Neuronal stem cell (in vitro differentiated cells): ENCODE measurements at regions not wholly inside any gene's neighbourhood (a gene's known extent, or its start where the extent isn't known, plus 50 kb on each side); places are given as distances from the start of the nearest gene placed in this dataset.
A peak's percentile ranks its signal among the peaks of the same experiment; 100 is the strongest.

Experiments
- DNase-seq: peaks from one replicate; pipeline ENCODE4 v3.0.0-alpha.2; 2013; ENCODE audit warnings: low spot score
- H2AFZ ChIP-seq: one replicate; pipeline ENCODE4 v1.6.1; 2013; ENCODE audit warnings: mild to moderate bottlenecking, low read length, inconsistent platforms
- H2AK5ac ChIP-seq: 2 replicates; pipeline ENCODE4 v1.6.1; 2013; ENCODE audit warnings: low read depth, mild to moderate bottlenecking, inconsistent platforms, low read length, moderate library complexity, mixed read lengths
- H2BK120ac ChIP-seq: 2 replicates; pipeline ENCODE4 v1.6.1; 2013; ENCODE audit warnings: low read depth, mild to moderate bottlenecking, inconsistent platforms, low read length, moderate library complexity, mixed read lengths
- H2BK12ac ChIP-seq: one replicate; pipeline ENCODE4 v1.6.1; 2013; ENCODE audit warnings: low read length, inconsistent platforms
- H2BK15ac ChIP-seq: 2 replicates; pipeline ENCODE4 v1.6.1; 2013; ENCODE audit warnings: mild to moderate bottlenecking, low read length, inconsistent platforms, mixed read lengths
- H2BK5ac ChIP-seq: one replicate; pipeline ENCODE4 v1.6.1; 2013; ENCODE audit warnings: inconsistent platforms, mild to moderate bottlenecking, low read length, moderate library complexity
- H3K14ac ChIP-seq: one replicate; pipeline ENCODE4 v1.6.1; 2013; ENCODE audit warnings: low read length, inconsistent platforms
- H3K18ac ChIP-seq: 2 replicates; pipeline ENCODE4 v1.6.1; 2013; ENCODE audit warnings: low read length, inconsistent platforms
- H3K23ac ChIP-seq: 2 replicates; pipeline ENCODE4 v1.6.1; 2013; ENCODE audit warnings: low read depth, mild to moderate bottlenecking, mixed read lengths, low read length, inconsistent platforms; ENCODE audit not compliant: poor library complexity
- H3K27ac ChIP-seq: replicated peaks from 3 replicates; pipeline ENCODE4 v1.5.1; 2013; ENCODE audit warnings: low read length, inconsistent platforms
- H3K27me3 ChIP-seq, 3 experiments: 2 replicates each; pipeline ENCODE4 v1.6.1; 2013; ENCODE audit warnings: low read length in 3 of 3, mild to moderate bottlenecking in 2 of 3, inconsistent platforms in 1 of 3, low read depth in 1 of 3, mixed read lengths in 1 of 3, moderate library complexity in 1 of 3; ENCODE audit not compliant: control insufficient read depth in 3 of 3, insufficient read depth in 3 of 3
- H3K36me3 ChIP-seq, 2 donors: replicated peaks in 1 of 2; 2 replicates each; pipeline ENCODE4 v1.6.1; 2013; ENCODE audit warnings: low read length in 2 of 2; ENCODE audit not compliant: control insufficient read depth in 2 of 2, insufficient read depth in 2 of 2
- H3K4ac ChIP-seq: 2 replicates; pipeline ENCODE4 v1.6.1; 2013; ENCODE audit warnings: inconsistent platforms, mild to moderate bottlenecking, low read length, moderate library complexity
- H3K4me1 ChIP-seq, 2 donors: 1 replicate in 1 of 2; 2 replicates in 1 of 2; pipeline ENCODE4 v1.6.1; 2013; ENCODE audit warnings: low read length in 2 of 2, low read depth in 1 of 2; ENCODE audit not compliant: control insufficient read depth in 2 of 2, insufficient read depth in 1 of 2
- H3K4me2 ChIP-seq: one replicate; pipeline ENCODE4 v1.6.1; 2013; ENCODE audit warnings: mild to moderate bottlenecking, low read length, inconsistent platforms; ENCODE audit not compliant: insufficient read depth, poor library complexity, severe bottlenecking
- H3K4me3 ChIP-seq, 2 donors: 2 replicates each; pipeline ENCODE4 v1.5.1; 2013; ENCODE audit warnings: low read length in 2 of 2, mild to moderate bottlenecking in 2 of 2, inconsistent platforms in 1 of 2, moderate library complexity in 1 of 2
- H3K79me1 ChIP-seq: one replicate; pipeline ENCODE4 v1.6.1; 2013; ENCODE audit warnings: low read depth, mild to moderate bottlenecking, inconsistent platforms, low read length, moderate library complexity
- H3K9ac ChIP-seq: one replicate; pipeline ENCODE4 v1.6.1; 2013; ENCODE audit warnings: mild to moderate bottlenecking, low read depth, low read length, inconsistent platforms; ENCODE audit not compliant: poor library complexity
- H3K9me3 ChIP-seq, 2 donors: replicated peaks in 1 of 2; 2 replicates each; pipeline versions ENCODE3 to v1.6.1; 2013; ENCODE audit warnings: low read length in 2 of 2, mild to moderate bottlenecking in 2 of 2, inconsistent platforms in 1 of 2, low read depth in 1 of 2, mixed read lengths in 1 of 2, moderate library complexity in 1 of 2; ENCODE audit not compliant: control insufficient read depth in 2 of 2, insufficient read depth in 1 of 2
- H4K8ac ChIP-seq: one replicate; pipeline ENCODE4 v1.6.1; 2013; ENCODE audit warnings: low read depth, mild to moderate bottlenecking, inconsistent platforms, low read length, moderate library complexity
- H4K91ac ChIP-seq: one replicate; pipeline ENCODE4 v1.6.1; 2013; ENCODE audit warnings: low read length, low read depth, mild to moderate bottlenecking, inconsistent platforms; ENCODE audit not compliant: poor library complexity
- WGBS, 2 donors: extraction: QIAGEN DNeasy Blood & Tissue Kit; methylation state at CpG; one replicate each; pipeline ENCODE4 v1.1.7; 2013; ENCODE audit warnings: missing lambda C conversion rate in 2 of 2, mixed read lengths in 1 of 2; ENCODE audit not compliant: insufficient read length in 2 of 2, insufficient replicate concordance in 1 of 2; ENCODE audit errors: extremely low coverage in 2 of 2; 5-methylcytosine and 5-hydroxymethylcytosine counted together

DNA sequence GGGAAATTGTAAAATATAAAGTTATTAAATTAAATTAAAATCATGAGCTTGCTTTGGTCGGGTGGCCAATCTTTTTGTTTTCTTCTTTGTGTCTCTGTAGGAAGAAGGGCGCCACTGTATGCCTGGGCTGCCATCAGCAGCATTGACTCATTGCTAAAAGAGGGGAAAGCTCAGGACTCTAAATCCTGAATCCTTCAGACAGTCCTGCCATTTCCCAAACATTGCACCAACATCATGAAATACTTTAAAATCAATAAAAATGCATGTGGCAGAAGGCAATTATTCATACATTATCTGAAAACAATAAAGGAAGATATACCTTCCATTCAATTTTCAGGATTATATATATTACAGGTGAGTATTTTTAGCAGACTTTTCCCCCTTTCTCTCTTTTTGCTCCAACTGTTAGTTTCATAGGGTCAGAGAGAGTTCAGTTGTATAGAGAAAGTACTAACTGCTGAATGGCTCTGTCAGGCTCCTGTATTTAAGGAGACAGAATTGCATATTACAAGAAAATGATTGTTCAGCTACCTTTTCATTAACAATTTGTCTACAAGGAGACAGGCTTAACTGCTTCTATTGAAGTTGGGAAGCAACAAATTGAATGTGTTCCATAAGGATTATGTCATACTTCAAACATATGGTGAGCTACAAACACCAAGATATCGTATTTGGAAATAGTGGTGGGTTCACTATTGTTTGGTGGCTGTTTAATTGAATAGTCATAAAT lies 95.7 kb downstream of the ATPSCKMT start:
- Histone ChIP-seq H3K18ac (no peak overlapping the region), H3K27ac (no peak overlapping the region), H2BK12ac (no peak overlapping the region), H4K8ac (no peak overlapping the region), H3K79me1 (no peaks in the 10 kb centered on the region), H2BK15ac (no peak overlapping the region), H3K4me1 (no peaks in the 10 kb centered on the region), H2BK5ac (no peak overlapping the region), H2AFZ (no peak overlapping the region), H3K4me3 (no peak overlapping the region), H3K9ac (no peak overlapping the region), H3K27me3 (no peaks in the 10 kb centered on the region), H4K91ac (no peak overlapping the region), H2AK5ac (no peak overlapping the region), H2BK120ac (no peak overlapping the region), H3K23ac (no peak overlapping the region), H3K9me3 (no peaks in the 10 kb centered on the region), H3K4ac (no peak overlapping the region), H3K36me3 (no peaks in the 10 kb centered on the region), H3K4me2 (no peak overlapping the region), H3K14ac (no peak overlapping the region)
- WGBS, 2 donors: no CpG with 5 or more reads among the region's 3 CpGs
- DNase-seq: no peak

DNA sequence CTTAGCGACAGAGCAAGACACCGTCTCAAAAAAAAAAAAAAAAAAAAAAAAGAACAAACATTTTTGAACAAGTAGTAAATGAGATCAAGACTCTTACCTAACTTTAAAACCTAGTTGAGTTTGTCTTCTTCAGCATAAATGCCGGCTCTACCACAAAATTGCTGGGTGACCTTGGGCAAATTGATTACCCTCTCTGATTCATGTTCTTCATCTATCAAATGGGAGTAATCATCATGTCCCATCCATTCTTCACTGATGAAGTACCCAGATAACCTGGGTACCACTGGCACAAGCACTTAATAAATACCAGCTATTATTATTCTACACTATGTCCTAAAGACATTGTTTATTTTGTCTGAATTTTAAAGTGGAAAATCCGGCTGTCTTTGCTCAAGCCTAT lies 96.3 kb downstream of the ATPSCKMT start:
- no peak overlapping the region for H2BK15ac ChIP-seq
- H3K18ac ChIP-seq: no peak overlapping the region
- WGBS, 2 donors: no CpG with 5 or more reads among the region's 4 CpGs
- H3K9me3 ChIP-seq: no peaks in the 10 kb centered on the region
- H2AFZ ChIP-seq: no peak overlapping the region
- H2AK5ac ChIP-seq: no peak overlapping the region
- H3K23ac ChIP-seq: no peak overlapping the region
- no peaks in the 10 kb centered on the region for H3K79me1 ChIP-seq
- no peak overlapping the region for H3K27ac ChIP-seq
- H3K4me2 ChIP-seq: no peak overlapping the region
- no peak overlapping the region for H3K4ac ChIP-seq
- H3K36me3 ChIP-seq: no peaks in the 10 kb centered on the region
- no peak overlapping the region for H3K14ac ChIP-seq
- H2BK5ac ChIP-seq: no peak overlapping the region
- H4K91ac ChIP-seq: no peak overlapping the region
- H3K27me3 ChIP-seq: no peaks in the 10 kb centered on the region
- H3K4me1 ChIP-seq: no peaks in the 10 kb centered on the region
- H3K9ac ChIP-seq: no peak overlapping the region
- no peak for DNase-seq
- no peak overlapping the region for H3K4me3 ChIP-seq
- no peak overlapping the region for H4K8ac ChIP-seq
- H2BK120ac ChIP-seq: no peak overlapping the region
- no peak overlapping the region for H2BK12ac ChIP-seq

DNA sequence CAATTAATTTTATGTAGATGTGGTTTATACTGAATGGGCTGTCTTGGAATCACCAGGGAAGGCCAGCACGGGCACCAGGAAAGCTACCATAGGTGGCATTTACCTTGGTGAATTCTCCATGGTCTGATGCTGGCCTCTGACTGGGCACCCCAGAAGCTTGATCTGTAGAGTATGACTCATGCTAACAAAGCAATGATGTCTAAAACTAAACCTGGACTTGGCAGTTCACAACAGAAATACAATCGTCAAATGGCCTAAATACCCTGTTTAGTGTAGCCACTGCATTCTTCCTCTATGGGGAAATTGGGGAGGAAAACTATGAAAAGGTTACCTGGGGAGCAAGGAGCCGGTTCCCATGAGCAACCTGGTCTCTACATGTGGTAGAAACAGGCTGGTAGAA lies 98.0 kb downstream of the ATPSCKMT start:
- no peak overlapping the region for H3K27ac ChIP-seq
- H3K4me1 ChIP-seq: no peaks in the 10 kb centered on the region
- H3K36me3 ChIP-seq: no peaks in the 10 kb centered on the region
- H3K9ac ChIP-seq: no peak overlapping the region
- H3K79me1 ChIP-seq: no peaks in the 10 kb centered on the region
- no peak overlapping the region for H4K8ac ChIP-seq
- no peak overlapping the region for H2BK120ac ChIP-seq
- no peaks in the 10 kb centered on the region for H3K9me3 ChIP-seq
- no peak overlapping the region for H2BK15ac ChIP-seq
- no peak overlapping the region for H3K23ac ChIP-seq
- H3K4me2 ChIP-seq: no peak overlapping the region
- no peak overlapping the region for H2AFZ ChIP-seq
- H2BK5ac ChIP-seq: no peak overlapping the region
- no peak overlapping the region for H2BK12ac ChIP-seq
- H2AK5ac ChIP-seq: no peak overlapping the region
- no CpG with 5 or more reads among the region's 3 CpGs for WGBS, 2 donors
- no peak for DNase-seq
- H3K4ac ChIP-seq: no peak overlapping the region
- no peaks in the 10 kb centered on the region for H3K27me3 ChIP-seq
- no peak overlapping the region for H3K4me3 ChIP-seq
- H3K18ac ChIP-seq: no peak overlapping the region
- H4K91ac ChIP-seq: no peak overlapping the region
- no peak overlapping the region for H3K14ac ChIP-seq

DNA sequence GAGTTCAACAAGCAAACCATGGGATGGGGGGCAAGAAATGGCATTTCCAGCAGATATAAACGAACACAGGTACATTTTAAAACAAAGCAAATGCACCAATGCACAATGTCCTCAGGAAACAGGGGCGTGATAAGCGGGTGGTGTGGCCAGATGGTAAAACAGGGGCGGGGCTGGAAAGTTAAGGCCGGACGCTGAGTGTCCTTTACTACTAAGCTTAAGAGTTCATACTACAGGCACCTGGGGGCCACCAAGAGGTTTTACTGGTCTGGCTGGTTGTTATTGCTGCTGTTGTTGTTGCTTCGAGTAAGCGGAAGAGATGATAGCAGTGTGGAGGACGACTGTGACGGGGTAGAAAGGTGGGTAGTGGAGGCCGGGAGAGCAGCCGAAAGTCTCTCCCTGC lies 99.8 kb downstream of the ATPSCKMT start:
- Histone ChIP-seq H3K4ac (no peak overlapping the region), H2AFZ (peak overlapping the region; percentile 14), H3K18ac (no peak overlapping the region), H2BK15ac (no peak overlapping the region), H3K27ac (no peak overlapping the region), H3K4me3 (no peak overlapping the region), H3K23ac (no peak overlapping the region), H3K9me3 (peaks cover 0 to 2% of the 10 kb centered on the region in 2 donors), H4K8ac (no peak overlapping the region), H3K4me2 (no peak overlapping the region), H3K27me3 (no peaks in the 10 kb centered on the region), H3K9ac (no peak overlapping the region), H2BK120ac (no peak overlapping the region), H2BK5ac (no peak overlapping the region), H4K91ac (no peak overlapping the region), H2BK12ac (no peak overlapping the region), H2AK5ac (no peak overlapping the region), H3K14ac (no peak overlapping the region), H3K79me1 (no peaks in the 10 kb centered on the region), H3K4me1 (no peaks in the 10 kb centered on the region), H3K36me3 (no peaks in the 10 kb centered on the region)
- no CpG with 5 or more reads among the region's 12 CpGs for WGBS, 2 donors
- DNase-seq: no peak
